Transverse colon (tissue), 4 donors: ENCODE measurements at regions not wholly inside any gene's neighbourhood (a gene's known extent, or its start where the extent isn't known, plus 50 kb on each side); places are given as distances from the start of the nearest gene placed in this dataset.

ENCODE experiments used
- DNase-seq: peaks from one replicate; pipeline ENCODE4 v3.0.0-alpha.2; 2019
- H3K27ac ChIP-seq, 4 donors: fragments of 200-600 bp; sonication (generic); 2 replicates each; pipeline ENCODE4 v1.5.1; 2016 to 2018; ENCODE audit warnings: inconsistent platforms in 4 of 4
- H3K27me3 ChIP-seq: fragments of 200-600 bp; sonication (generic); 2 replicates; pipeline ENCODE4 v1.5.1; 2017; ENCODE audit warnings: inconsistent platforms
- H3K36me3 ChIP-seq, 4 donors: fragments of 200-600 bp; sonication (generic); 2 replicates each; pipeline ENCODE4 v1.5.1; 2017 to 2019; ENCODE audit warnings: inconsistent platforms in 4 of 4
- H3K4me1 ChIP-seq, 4 donors: fragments of 200-600 bp; sonication (generic); 2 replicates each; pipeline ENCODE4 v1.5.1; 2017 to 2020; ENCODE audit warnings: inconsistent platforms in 4 of 4
- H3K4me3 ChIP-seq, 4 donors: fragments of 200-600 bp; sonication (generic); 1 replicate in 1 of 4; 2 replicates in 3 of 4; pipeline versions ENCODE4 v1.5.1 to v1.6.1; 2017 to 2019; ENCODE audit warnings: inconsistent platforms in 4 of 4
- H3K9me3 ChIP-seq, 2 donors: fragments of 200-600 bp; sonication (generic); 2 replicates each; pipeline ENCODE4 v1.5.1; 2017 to 2019; ENCODE audit warnings: inconsistent platforms in 2 of 2
- CTCF ChIP-seq, 5 experiments: fragments of 200-600 bp in 3 of 5; fragments of 450-650 bp in 2 of 5; sonication (generic) in 3 of 5; IDR thresholded peaks; 1 replicate in 2 of 5; 2 replicates in 3 of 5; pipeline ENCODE4 v1.5.1; 2016 to 2017; ENCODE audit warnings: antibody characterized with exemption in 5 of 5, inconsistent platforms in 3 of 5, mild to moderate bottlenecking in 2 of 5, moderate library complexity in 1 of 5
- EP300 ChIP-seq: sonication (generic); formaldehyde crosslinking; IDR thresholded peaks from one replicate; pipeline ENCODE4 v1.6.1; 2017; ENCODE audit warnings: antibody characterized with exemption, low read depth
- POLR2A ChIP-seq: fragments of 450-650 bp; IDR thresholded peaks from one replicate; pipeline ENCODE4 v1.6.1; 2016; ENCODE audit warnings: antibody characterized with exemption, mild to moderate bottlenecking, moderate library complexity
- POLR2AphosphoS5 ChIP-seq, 3 donors: sonication (generic); formaldehyde crosslinking; IDR thresholded peaks; one replicate each; pipeline ENCODE4 v1.6.1; 2016; ENCODE audit warnings: antibody characterized with exemption in 3 of 3
- WGBS, 2 donors: methylation state at CpG; one replicate each; pipeline ENCODE4 v1.1.5; 2018; ENCODE audit warnings: low coverage in 1 of 2; 5-methylcytosine and 5-hydroxymethylcytosine counted together
- in situ Hi-C, 4 donors: fragments of 200-750 bp; cut with MboI; loops; one replicate each; pipeline versions ENCODE4 v1.15.0 to v1.15.1; 2017; ENCODE audit warnings: low sequenced_read_pairs in 3 of 4, low pct_ligation_motif_present in 1 of 4, low pct_unique_long_range_greater_than_20kb in 1 of 4
- intact Hi-C: fragments of 100-400 bp; cut with DNase I; formaldehyde crosslinking; loops from one replicate; pipeline ENCODE4 v1.15.1; 2023; ENCODE audit warnings: low total_unique reads

- intact Hi-C loops (no loop called here), in situ Hi-C loops (no loop called here)
- Histone ChIP-seq H3K9me3 (no peaks in the 10 kb centered on the region), H3K36me3 (no peaks in the 10 kb centered on the region), H3K27ac (no peak overlapping the region), H3K4me3 (no peak overlapping the region), H3K4me1 (no peaks in the 10 kb centered on the region), H3K27me3 (no peaks in the 10 kb centered on the region)
- 97% methylated on average over 15 of the region's 15 CpGs; no CpG with 5 or more reads in 1 of the 2 donors for WGBS, 2 donors
- TF ChIP-seq POLR2A, result no peak
- TF ChIP-seq EP300, result no peak
- no peak for TF ChIP-seq CTCF (IDR thresholded peaks at IDR 0.05)
- TF ChIP-seq POLR2AphosphoS5 (IDR thresholded peaks at IDR 0.05), result no peak
- no peak for DNase-seq
Observed at GRCh38 chr9:95595721-95596295, 79.0 kb upstream of the PTCH1 start.

GRCh38 chr9:95592931-95593330, 76.2 kb upstream of the PTCH1 start:
- no peaks in the 10 kb centered on the region for H3K36me3 ChIP-seq
- in situ Hi-C loops, result no loop called here
- 86 to 96% methylated on average over 4 to 5 of the region's 5 CpGs for whole genome bisulfite sequencing, 2 donors
- H3K4me3 ChIP-seq, result no peak overlapping the region
- no peak for TF ChIP-seq POLR2A
- TF ChIP-seq POLR2AphosphoS5 (IDR thresholded peaks at IDR 0.05), result no peak
- TF ChIP-seq CTCF (IDR thresholded peaks at IDR 0.05), result no peak
- no peak for TF ChIP-seq EP300
- no peak overlapping the region for H3K27ac ChIP-seq
- intact Hi-C loops, result no loop called here
- no peaks in the 10 kb centered on the region for H3K27me3 ChIP-seq
- H3K4me1 ChIP-seq, result no peaks in the 10 kb centered on the region
- no peak for DNase-seq
- no peaks in the 10 kb centered on the region for H3K9me3 ChIP-seq

GRCh38 chr9:95588724-95589588, 72.2 kb upstream of the PTCH1 start:
- intact Hi-C loops, result no loop called here
- no peak overlapping the region for H3K27ac ChIP-seq
- in situ Hi-C loops, result no loop called here
- whole genome bisulfite sequencing, 2 donors, result 77 to 82% methylated on average over 5 to 9 of the region's 9 CpGs
- no peaks in the 10 kb centered on the region for H3K4me1 ChIP-seq
- H3K27me3 ChIP-seq, result no peaks in the 10 kb centered on the region
- no peaks in the 10 kb centered on the region for H3K36me3 ChIP-seq
- H3K4me3 ChIP-seq, result no peak overlapping the region
- DNase-seq, result no peak
- no peak for TF ChIP-seq EP300
- no peak for TF ChIP-seq POLR2A
- TF ChIP-seq CTCF (IDR thresholded peaks at IDR 0.05), result no peak
- TF ChIP-seq POLR2AphosphoS5 (IDR thresholded peaks at IDR 0.05), result no peak
- no peaks in the 10 kb centered on the region for H3K9me3 ChIP-seq

GRCh38 chr9:95587021-95587964, 70.5 kb upstream of the PTCH1 start:
- WGBS, 2 donors, result 82 to 92% methylated on average over 6 to 10 of the region's 10 CpGs
- in situ Hi-C loops, result no loop called here
- no peak for DNase-seq
- no peak overlapping the region for H3K27ac ChIP-seq
- no peaks in the 10 kb centered on the region for H3K4me1 ChIP-seq
- H3K27me3 ChIP-seq, result no peaks in the 10 kb centered on the region
- no peak for TF ChIP-seq POLR2AphosphoS5 (IDR thresholded peaks at IDR 0.05)
- no peak for TF ChIP-seq CTCF (IDR thresholded peaks at IDR 0.05)
- TF ChIP-seq EP300, result no peak
- no peak for TF ChIP-seq POLR2A
- no peaks in the 10 kb centered on the region for H3K9me3 ChIP-seq
- H3K4me3 ChIP-seq, result no peak overlapping the region
- intact Hi-C loops, result no loop called here
- no peaks in the 10 kb centered on the region for H3K36me3 ChIP-seq
